ENCODE measurements at regions not wholly inside any gene's neighbourhood (a gene's known extent, or its start where the extent isn't known, plus 50 kb on each side); places are given as distances from the start of the nearest gene placed in this dataset.

DNA sequence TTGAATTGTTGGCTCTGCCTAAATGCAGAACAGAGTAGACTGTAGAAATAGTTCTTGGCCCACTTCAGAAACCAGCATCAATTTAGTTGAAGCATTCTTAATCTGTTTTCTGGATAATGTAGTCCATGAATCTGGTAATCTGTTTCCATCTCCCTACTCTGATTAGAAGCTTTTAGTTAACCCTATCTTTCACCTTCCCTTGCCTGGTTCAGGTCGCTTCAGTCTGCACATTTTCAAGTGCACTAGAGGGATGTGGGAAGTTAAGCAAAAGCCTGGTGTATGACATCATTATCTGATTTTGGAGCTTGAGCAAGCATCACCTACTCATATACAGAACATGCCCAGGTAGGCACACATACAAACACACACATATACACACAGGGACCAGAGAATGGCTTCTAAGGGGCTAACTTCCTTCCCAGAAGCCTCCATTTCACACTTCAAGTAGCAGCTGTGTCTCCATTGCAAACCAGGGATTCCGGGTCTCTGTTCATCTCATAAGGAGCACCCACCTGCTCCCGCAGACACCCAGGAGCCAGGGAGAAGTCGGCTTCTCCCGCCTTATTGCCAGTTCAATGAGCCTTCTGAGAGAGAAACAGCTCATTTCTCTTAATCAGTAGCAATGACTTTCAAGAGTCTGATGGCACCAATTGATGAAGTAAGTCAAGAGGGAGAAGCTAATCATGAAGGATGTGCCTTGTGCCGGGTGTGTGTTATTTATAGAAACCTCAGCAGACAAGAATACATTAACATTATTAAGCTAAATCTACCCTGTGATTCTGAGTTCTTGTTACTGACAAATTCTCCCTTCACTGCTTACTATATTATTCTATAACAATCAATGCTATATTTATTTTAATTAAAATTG is 347.9 kb upstream of the STAC start:
- H3K9me3 ChIP-seq: no peaks in the 10 kb centered on the region
- no peaks in the 10 kb centered on the region for H3K36me3 ChIP-seq
- intact Hi-C loops (cut with DNase I): no loop called here
- H3K4me1 ChIP-seq (ENCODE audit: insufficient read depth): no peaks in the 10 kb centered on the region
- H3K4me3 ChIP-seq: no peak overlapping the region
- no peak overlapping the region for H3K27ac ChIP-seq
- no peaks in the 10 kb centered on the region for H3K27me3 ChIP-seq
- TF ChIP-seq POLR2A (IDR thresholded peaks at IDR 0.05) (no peak), EP300 (IDR thresholded peaks at IDR 0.05) (no peak)
- TF ChIP-seq, protein P1, sequence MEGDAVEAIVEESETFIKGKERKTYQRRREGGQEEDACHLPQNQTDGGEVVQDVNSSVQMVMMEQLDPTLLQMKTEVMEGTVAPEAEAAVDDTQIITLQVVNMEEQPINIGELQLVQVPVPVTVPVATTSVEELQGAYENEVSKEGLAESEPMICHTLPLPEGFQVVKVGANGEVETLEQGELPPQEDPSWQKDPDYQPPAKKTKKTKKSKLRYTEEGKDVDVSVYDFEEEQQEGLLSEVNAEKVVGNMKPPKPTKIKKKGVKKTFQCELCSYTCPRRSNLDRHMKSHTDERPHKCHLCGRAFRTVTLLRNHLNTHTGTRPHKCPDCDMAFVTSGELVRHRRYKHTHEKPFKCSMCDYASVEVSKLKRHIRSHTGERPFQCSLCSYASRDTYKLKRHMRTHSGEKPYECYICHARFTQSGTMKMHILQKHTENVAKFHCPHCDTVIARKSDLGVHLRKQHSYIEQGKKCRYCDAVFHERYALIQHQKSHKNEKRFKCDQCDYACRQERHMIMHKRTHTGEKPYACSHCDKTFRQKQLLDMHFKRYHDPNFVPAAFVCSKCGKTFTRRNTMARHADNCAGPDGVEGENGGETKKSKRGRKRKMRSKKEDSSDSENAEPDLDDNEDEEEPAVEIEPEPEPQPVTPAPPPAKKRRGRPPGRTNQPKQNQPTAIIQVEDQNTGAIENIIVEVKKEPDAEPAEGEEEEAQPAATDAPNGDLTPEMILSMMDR (IDR thresholded peaks at IDR 0.05): no peak
- no peak for DNase-seq
- 77 to 88% (median 82%) methylated on average over 6 of the region's 6 CpGs for WGBS, 3 donors

DNA sequence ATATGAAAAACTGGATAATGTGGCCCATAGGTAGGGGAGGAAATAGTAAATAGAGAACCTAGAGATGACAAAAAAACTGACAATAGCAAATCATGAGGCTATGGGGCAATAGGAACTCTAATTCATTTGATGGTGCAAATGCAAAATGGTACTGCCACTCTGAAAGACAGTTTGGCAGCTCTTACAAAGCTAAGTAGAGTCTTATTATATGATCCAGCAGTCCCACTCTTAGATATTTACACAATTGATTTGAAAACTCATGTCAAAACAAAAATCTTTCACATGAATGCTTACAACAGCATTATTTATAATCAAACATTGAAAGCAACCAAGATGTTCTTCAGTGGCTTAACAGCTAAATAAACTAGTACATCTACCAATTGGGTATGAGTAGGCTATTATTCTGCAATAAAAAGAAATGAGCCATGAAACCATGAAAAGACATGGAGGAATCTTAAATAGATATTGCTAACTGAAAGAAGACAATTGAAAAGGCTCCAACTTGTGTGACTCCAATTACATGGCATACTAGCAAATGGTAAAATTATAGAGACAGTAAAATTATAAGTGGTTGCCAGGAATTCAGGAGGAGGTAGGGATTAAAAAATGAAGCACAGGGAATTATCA is 321.8 kb upstream of the STAC start:
- Histone ChIP-seq H3K36me3 (no peaks in the 10 kb centered on the region), H3K4me1 (ENCODE audit: insufficient read depth) (no peaks in the 10 kb centered on the region), H3K27me3 (no peaks in the 10 kb centered on the region), H3K27ac (no peak overlapping the region), H3K9me3 (no peaks in the 10 kb centered on the region), H3K4me3 (no peak overlapping the region)
- TF ChIP-seq, protein P1 (IDR thresholded peaks at IDR 0.05): no peak
- TF ChIP-seq POLR2A (IDR thresholded peaks at IDR 0.05) (no peak), EP300 (IDR thresholded peaks at IDR 0.05) (no peak)
- no peak for DNase-seq
- intact Hi-C loops (cut with DNase I): no loop called here

DNA sequence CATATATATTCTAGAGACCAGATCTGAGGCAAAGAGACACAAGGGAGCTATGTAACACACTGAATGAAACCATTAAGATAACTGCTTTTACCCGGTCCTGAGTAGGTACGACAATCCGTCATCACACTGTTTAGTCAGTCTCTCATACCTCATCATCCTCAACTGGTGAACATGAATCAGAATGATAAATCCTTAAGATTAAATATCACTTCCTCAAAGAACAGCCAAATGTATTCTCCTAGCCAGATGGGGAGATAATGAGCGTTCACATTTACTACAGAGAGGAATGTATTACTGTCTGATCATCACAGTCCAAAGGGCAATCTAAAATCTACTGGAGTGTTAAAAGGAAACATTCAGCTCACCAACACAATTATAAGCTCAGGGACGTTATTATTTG is 319.4 kb upstream of the STAC start:
- DNase-seq: no peak
- Histone ChIP-seq H3K4me3 (no peak overlapping the region), H3K36me3 (no peaks in the 10 kb centered on the region), H3K9me3 (no peaks in the 10 kb centered on the region), H3K27me3 (no peaks in the 10 kb centered on the region), H3K27ac (no peak overlapping the region), H3K4me1 (ENCODE audit: insufficient read depth) (no peaks in the 10 kb centered on the region)
- 64 to 71% (median 66%) methylated on average over 5 of the region's 5 CpGs for WGBS, 3 donors
- TF ChIP-seq, protein P1 (IDR thresholded peaks at IDR 0.05): no peak
- TF ChIP-seq POLR2A (IDR thresholded peaks at IDR 0.05) (no peak), EP300 (IDR thresholded peaks at IDR 0.05) (no peak)
- intact Hi-C loops (cut with DNase I): no loop called here

DNA sequence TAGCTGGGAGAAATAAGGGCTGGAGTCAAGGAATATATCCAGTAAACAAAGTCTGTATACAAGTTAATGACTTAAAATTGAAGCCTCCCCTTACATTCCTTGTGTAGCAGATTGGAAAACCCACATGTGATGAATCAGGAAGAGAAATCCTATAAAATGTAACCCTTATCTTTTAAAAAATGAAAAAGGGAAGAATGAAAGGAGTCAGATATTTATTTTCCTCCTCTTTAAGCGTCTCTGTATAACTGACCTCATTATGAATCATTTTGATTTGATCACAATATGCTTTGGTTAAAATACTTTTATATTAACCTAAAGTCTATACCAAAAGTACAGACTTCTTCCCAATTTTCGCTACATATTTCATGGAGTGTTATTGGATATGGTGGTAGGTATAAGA is 316.3 kb upstream of the STAC start:
- Histone ChIP-seq H3K4me1 (ENCODE audit: insufficient read depth) (no peaks in the 10 kb centered on the region), H3K27ac (no peak overlapping the region), H3K9me3 (no peaks in the 10 kb centered on the region), H3K4me3 (no peak overlapping the region), H3K27me3 (no peaks in the 10 kb centered on the region), H3K36me3 (no peaks in the 10 kb centered on the region)
- TF ChIP-seq EP300 (IDR thresholded peaks at IDR 0.05) (no peak), POLR2A (IDR thresholded peaks at IDR 0.05) (no peak)
- TF ChIP-seq, protein P1 (IDR thresholded peaks at IDR 0.05): no peak
- intact Hi-C loops (cut with DNase I): no loop called here
- 62 to 68% (median 65%) methylated on average over 2 of the region's 2 CpGs for WGBS, 3 donors
- DNase-seq: no peak
